ENCODE measurements at regions not wholly inside any gene's neighbourhood (a gene's known extent, or its start where the extent isn't known, plus 50 kb on each side); places are given as distances from the start of the nearest gene placed in this dataset.

DNA sequence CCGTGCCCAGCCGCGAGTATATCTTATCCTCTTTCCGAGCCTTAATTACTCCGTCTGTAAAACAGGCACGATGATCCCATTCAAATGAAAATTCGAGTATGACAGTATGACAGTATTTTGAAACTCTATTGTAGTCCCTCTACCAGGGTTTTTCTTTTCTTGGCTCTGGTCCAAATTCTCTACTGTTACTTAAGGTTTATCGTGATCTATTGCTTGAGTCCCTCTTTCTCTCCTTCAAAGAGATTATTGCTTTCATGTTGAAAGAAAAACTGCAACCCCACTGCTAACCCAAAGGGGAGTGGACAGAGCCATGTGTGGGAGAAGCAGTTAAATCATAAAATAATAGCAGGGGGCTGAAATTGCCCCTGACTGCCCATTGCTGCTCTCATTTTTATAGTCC is 1156.6 kb upstream of the AUTS2 start:
- H3K36me3 ChIP-seq (ENCODE audit: insufficient read depth, low read length), result no peaks in the 10 kb centered on the region
- H3K4me3 ChIP-seq (ENCODE audit: low read length, poor library complexity, severe bottlenecking), result no peak overlapping the region

DNA sequence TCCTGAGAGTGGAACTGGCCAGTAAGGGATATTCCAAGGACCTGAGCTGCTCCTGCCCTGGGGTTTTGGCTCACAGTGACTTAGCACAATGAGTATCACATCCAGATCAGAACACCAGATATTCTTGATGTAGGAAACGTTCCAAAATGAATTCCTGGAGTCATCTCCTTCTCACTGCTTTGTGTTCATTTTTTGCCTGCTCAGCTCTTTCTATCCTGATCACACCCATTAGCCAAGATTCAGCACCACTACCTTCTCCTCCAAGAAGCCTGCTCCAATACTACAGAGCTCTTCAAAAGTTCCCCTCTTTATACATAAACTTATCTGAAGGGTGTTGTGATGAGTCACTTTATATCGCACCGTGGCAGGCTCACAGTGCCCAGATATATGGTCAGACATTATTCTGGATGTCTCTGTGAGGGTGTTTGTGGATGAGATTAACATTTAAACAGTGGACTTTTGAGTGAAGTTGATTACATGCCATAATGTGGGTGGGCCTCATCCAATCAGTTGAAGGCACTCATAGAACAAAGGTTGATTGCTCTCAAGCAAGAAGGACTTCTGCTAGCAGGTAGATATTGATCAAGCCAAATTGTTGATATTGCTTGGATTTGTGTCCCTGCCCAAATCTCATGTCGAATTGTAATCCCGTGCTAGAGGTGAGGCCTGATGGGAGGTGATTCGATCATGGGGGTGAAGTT is 1155.2 kb upstream of the AUTS2 start:
- Histone ChIP-seq H3K27me3 (ENCODE audit: insufficient read depth, low read length, poor library complexity, severe bottlenecking) (no peaks in the 10 kb centered on the region), H3K4me2 (ENCODE audit: low read depth, low read length, poor library complexity, severe bottlenecking) (no peak overlapping the region), H3F3A (ENCODE audit: low read depth) (no peaks in the 10 kb centered on the region), H3K9me3 (ENCODE audit: insufficient read depth, low read depth, low read length) (no peaks in the 10 kb centered on the region; the same call in 1 of the 2 replicates), H3K4me1 (ENCODE audit: insufficient read depth, low read length, poor library complexity, severe bottlenecking) (no peaks in the 10 kb centered on the region), H4K20me1 (ENCODE audit: insufficient read depth, low read length, poor library complexity, severe bottlenecking) (no peaks in the 10 kb centered on the region), H3K9me2 (replicated peaks; ENCODE audit: low read depth, low read length) (no peaks in the 10 kb centered on the region), H3K4me3 (ENCODE audit: low read length, poor library complexity, severe bottlenecking) (no peak overlapping the region), H3K79me2 (ENCODE audit: insufficient read depth, low read length) (no peaks in the 10 kb centered on the region), H3K9ac (ENCODE audit: low read depth, low read length, poor library complexity, severe bottlenecking) (no peak overlapping the region), H3K36me3 (ENCODE audit: insufficient read depth, low read length) (no peaks in the 10 kb centered on the region), H2AFZ (ENCODE audit: low read length) (no peak overlapping the region)
- TF ChIP-seq EZH2phosphoT487 (IDR thresholded peaks at IDR 0.05; ENCODE audit: borderline replicate concordance) (no peak), CTCF (conservative IDR thresholded peaks at IDR 0.05; ENCODE audit: low read length) (no peak)

More for the DNA sequence above, 1156.6 kb upstream of the AUTS2 start:
- Histone ChIP-seq H4K20me1 (ENCODE audit: insufficient read depth, low read length, poor library complexity, severe bottlenecking) (no peaks in the 10 kb centered on the region), H3K9ac (ENCODE audit: low read depth, low read length, poor library complexity, severe bottlenecking) (no peak overlapping the region), H3K4me2 (ENCODE audit: low read depth, low read length, poor library complexity, severe bottlenecking) (no peak overlapping the region), H3K9me3 (ENCODE audit: insufficient read depth, low read depth, low read length) (no peaks in the 10 kb centered on the region; the same call in 1 of the 2 replicates), H3K9me2 (replicated peaks; ENCODE audit: low read depth, low read length) (no peaks in the 10 kb centered on the region), H3K27me3 (ENCODE audit: insufficient read depth, low read length, poor library complexity, severe bottlenecking) (no peaks in the 10 kb centered on the region), H3K4me1 (ENCODE audit: insufficient read depth, low read length, poor library complexity, severe bottlenecking) (no peaks in the 10 kb centered on the region), H2AFZ (ENCODE audit: low read length) (no peak overlapping the region), H3F3A (ENCODE audit: low read depth) (no peaks in the 10 kb centered on the region), H3K79me2 (ENCODE audit: insufficient read depth, low read length) (no peaks in the 10 kb centered on the region)
- no peak for TF ChIP-seq CTCF (conservative IDR thresholded peaks at IDR 0.05; ENCODE audit: low read length)
- no peak for TF ChIP-seq EZH2phosphoT487 (IDR thresholded peaks at IDR 0.05; ENCODE audit: borderline replicate concordance)

GRCh38 chr7:68444042-68444441 is 1154.2 kb upstream of the AUTS2 start:
- no peaks in the 10 kb centered on the region for H4K20me1 ChIP-seq (ENCODE audit: insufficient read depth, low read length, poor library complexity, severe bottlenecking)
- H3K4me3 ChIP-seq (ENCODE audit: low read length, poor library complexity, severe bottlenecking), result no peak overlapping the region
- no peak for TF ChIP-seq CTCF (conservative IDR thresholded peaks at IDR 0.05; ENCODE audit: low read length)
- no peak for TF ChIP-seq EZH2phosphoT487 (IDR thresholded peaks at IDR 0.05; ENCODE audit: borderline replicate concordance)
- no peaks in the 10 kb centered on the region for H3K9me2 ChIP-seq (replicated peaks; ENCODE audit: low read depth, low read length)
- H3K4me1 ChIP-seq (ENCODE audit: insufficient read depth, low read length, poor library complexity, severe bottlenecking), result no peaks in the 10 kb centered on the region
- no peak overlapping the region for H3K9ac ChIP-seq (ENCODE audit: low read depth, low read length, poor library complexity, severe bottlenecking)
- no peaks in the 10 kb centered on the region for H3K79me2 ChIP-seq (ENCODE audit: insufficient read depth, low read length)
- no peak overlapping the region for H2AFZ ChIP-seq (ENCODE audit: low read length)
- H3K4me2 ChIP-seq (ENCODE audit: low read depth, low read length, poor library complexity, severe bottlenecking), result no peak overlapping the region
- no peaks in the 10 kb centered on the region for H3F3A ChIP-seq (ENCODE audit: low read depth)
- no peaks in the 10 kb centered on the region for H3K36me3 ChIP-seq (ENCODE audit: insufficient read depth, low read length)
- no peaks in the 10 kb centered on the region; the same call in 1 of the 2 replicates for H3K9me3 ChIP-seq (ENCODE audit: insufficient read depth, low read depth, low read length)
- H3K27me3 ChIP-seq (ENCODE audit: insufficient read depth, low read length, poor library complexity, severe bottlenecking), result no peaks in the 10 kb centered on the region
